GM18861 (cell line): ENCODE measurements at regions not wholly inside any gene's neighbourhood (a gene's known extent, or its start where the extent isn't known, plus 50 kb on each side); places are given as distances from the start of the nearest gene placed in this dataset.

Experiments used
- ATAC-seq: cut with Tn5 transposase; IDR thresholded peaks from one replicate; pipeline ENCODE4 v1.9.1; 2021; ENCODE audit not compliant: unreplicated experiment

DNA sequence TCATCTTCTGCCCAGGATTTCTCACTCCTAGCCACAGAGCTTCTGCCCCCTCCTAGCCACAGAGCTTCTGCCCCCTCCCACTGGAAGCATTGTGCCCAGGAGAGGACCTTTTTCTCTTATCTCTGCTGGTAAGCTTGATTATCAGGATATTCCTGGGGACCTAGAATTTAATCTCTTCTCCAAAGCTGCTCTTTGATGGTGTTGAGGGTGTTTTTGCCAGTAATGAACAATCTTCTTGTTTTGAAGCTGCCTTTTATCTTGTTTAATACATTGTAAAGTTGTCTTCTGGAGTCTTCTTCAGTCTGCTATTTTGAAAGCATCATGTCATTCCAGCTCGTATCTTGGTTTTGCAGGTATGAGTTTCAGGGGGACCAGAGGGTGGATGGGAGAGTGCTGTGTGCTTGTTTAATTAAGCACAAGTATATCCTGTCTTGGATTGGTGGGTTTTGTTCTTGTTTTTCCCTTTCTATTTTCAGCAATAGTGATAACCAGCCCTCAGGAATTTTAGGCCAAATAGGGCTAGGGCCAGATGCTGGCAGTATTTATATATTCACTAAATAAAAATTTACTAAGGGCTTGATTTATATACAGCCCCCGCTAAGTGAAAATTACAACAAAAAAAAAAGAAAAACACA is 214.0 kb upstream of the DMRT1 start:
- ATAC-seq: no peak

DNA sequence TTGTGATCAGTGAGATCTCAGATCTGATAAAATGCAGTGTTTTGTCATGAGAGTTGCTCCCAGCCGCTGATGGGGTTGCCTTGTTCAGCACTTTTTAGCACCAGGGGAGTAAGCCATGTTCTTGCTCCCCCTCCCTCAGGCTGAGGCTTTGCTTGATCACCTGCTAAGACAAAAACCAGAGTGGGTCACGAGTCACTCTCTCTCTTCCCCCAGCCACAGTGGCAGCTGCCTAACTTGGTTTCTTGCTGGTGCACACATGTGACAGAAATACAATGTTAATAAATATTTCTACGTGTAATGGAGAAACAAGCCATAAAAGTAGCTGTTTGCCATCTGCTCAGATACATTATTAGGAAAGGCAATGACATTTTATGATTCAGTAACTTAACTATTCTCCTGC is 212.4 kb upstream of the DMRT1 start:
- no peak for ATAC-seq

DNA sequence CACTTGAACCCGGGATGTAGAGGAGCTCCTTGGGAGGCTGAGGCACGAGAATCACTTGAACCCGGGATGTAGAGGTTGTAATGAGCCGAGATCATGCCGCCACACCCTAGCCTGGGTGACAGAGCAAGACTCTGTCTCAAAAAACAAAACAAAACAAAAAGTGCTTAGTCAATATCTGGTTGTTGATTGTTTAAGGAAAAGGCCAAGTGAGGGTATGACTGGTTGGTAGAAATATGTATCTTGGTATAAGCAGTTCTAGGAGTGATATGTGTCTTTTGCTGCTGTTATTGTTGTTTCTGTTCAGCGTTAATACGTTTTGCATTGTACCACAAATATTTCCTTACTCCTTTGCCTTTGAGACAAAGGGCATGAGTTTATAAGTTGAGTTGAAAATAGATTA is 210.7 kb upstream of the DMRT1 start:
- ATAC-seq: no peak

DNA sequence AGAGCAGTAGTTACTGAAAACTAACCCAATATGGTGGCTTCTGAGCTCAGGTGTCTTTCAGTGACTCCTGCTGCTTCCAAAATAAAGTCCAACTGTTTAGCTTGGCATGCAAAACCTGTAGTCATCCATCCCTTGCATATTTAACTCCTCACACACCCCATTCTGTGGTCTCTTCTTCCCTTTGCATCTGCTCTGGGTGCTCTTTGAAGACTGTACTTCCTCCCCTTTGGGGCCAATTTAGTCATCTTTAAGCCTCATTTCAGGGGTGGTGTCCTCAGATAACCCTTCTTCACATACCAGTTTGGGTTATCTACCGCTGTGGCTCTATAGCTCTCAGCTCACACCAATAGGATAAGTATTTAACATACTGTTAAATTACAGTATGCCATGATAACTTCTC is 209.9 kb upstream of the DMRT1 start:
- no peak for ATAC-seq

DNA sequence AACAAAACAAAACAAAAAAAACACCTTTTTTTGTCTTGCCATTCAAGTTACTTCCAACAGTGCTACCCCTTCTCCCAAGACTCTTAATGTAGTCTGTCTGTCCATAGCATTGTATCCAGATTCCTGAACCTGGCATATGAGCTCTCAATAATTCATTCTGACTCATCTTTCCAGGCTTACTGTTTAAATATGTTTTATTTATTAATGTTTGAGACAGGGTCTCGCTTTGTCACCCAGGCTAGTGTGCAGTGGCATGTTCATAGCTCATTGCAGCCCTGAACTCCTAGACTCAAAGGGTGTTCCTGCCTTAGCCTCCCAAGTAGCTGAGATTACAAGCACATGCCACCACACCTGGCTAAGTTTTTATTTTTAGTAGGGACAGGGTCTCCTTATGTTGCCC is 208.0 kb upstream of the DMRT1 start:
- no peak for ATAC-seq

DNA sequence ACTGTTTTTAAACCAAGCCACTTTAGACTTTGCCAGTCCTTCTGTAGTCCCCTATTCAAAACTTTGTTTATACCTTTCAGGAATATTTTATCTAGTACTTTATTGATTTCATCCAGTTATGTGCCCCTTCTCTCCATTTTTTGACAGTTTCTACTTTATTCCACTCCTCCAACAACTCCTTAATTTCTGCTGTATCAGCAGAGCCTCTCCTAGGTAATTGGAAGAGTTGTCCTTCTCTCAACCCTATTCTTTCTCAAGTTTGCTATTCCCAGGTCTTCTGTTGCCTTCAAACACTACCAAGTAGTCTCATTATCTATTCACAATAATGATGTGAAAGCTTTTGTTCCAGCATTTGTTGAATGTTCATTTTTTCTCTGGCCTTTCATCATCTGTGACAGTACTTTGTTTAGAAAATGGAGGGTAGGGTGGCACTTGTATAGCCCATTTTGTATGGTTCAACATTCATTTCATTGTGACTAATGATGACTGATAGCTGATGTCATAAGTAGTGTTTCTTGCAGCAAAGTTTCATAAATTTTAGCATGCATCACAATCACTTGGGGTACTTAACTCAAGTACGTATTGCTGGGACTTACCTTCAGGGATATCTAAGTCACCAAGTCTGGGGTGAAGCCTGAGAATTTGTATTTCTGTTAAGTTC is 204.4 kb upstream of the DMRT1 start:
- ATAC-seq: no peak

DNA sequence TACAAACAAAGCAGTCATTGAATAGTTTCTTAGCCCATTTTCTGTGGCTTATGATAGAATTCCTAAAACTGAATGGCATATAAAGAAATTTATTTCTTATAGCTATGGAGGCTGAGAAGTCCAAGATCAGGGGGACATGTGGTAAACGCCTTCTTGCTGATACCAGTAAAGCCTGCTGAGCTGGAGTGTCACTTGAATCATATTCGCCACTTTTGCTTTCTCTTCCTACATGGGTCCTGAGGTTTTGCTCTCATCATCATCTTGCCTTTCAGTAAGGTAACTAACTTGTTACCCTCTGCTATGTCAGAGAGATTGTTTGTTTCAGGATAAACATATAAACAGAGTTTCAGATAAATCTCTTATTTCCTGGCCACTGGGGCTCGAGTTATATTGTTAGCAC is 203.3 kb upstream of the DMRT1 start:
- no peak for ATAC-seq

DNA sequence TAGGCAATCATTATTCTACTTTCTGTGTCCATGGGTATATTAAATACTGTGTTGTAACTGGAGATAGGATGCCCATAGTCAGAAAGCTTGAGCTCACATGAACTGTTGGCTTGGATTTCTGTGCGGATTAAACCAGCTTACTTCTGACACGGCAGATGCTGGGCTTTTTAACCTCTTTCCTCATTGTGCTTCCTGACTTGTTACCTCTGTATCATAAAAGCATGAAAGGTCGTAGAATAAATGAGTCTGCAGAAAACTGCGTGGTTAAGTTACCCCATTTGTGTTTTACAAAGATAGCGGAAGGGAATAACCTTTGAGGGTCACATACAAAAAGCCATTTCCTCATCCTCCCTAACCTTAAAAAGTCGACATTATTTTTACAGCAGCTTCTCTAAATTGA is 199.5 kb upstream of the DMRT1 start:
- ATAC-seq: no peak

DNA sequence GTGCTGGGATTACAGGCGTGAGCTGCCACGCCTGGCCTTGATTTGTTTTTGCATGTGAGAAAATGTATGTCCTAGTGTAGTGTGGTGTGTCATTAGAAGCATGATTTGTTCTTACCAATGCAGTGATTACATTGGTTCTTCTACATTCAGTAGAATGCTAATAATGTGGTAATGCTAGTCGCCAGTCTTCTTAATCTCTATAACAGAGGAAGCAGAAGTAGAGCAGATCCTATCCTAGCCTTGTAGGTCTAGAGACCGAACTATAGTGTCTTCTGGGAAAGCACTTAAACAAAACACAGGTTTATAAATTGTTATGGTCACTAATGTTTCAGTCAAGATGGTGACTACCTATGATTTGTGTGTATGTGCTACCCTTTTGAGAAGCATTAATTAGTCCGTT is 197.5 kb upstream of the DMRT1 start:
- no peak for ATAC-seq

DNA sequence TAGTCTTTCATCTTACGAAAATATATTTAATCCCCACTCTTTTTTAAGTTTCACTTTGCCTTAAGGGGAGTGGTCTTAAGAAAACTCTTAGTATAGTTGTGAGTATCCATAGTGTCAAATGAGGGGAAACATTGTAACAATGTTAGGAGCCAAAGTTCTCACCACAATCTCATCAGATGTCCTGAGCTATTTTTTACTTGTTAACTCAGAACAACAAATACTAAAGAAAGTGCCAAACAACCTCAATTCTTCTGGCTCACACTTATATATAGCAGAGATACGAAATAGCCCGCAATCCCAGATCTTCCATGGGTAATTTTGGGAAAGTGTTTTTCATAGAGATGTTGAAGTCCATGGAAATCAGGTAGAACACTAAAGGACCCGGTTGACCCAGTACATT is 194.0 kb upstream of the DMRT1 start:
- no peak for ATAC-seq

DNA sequence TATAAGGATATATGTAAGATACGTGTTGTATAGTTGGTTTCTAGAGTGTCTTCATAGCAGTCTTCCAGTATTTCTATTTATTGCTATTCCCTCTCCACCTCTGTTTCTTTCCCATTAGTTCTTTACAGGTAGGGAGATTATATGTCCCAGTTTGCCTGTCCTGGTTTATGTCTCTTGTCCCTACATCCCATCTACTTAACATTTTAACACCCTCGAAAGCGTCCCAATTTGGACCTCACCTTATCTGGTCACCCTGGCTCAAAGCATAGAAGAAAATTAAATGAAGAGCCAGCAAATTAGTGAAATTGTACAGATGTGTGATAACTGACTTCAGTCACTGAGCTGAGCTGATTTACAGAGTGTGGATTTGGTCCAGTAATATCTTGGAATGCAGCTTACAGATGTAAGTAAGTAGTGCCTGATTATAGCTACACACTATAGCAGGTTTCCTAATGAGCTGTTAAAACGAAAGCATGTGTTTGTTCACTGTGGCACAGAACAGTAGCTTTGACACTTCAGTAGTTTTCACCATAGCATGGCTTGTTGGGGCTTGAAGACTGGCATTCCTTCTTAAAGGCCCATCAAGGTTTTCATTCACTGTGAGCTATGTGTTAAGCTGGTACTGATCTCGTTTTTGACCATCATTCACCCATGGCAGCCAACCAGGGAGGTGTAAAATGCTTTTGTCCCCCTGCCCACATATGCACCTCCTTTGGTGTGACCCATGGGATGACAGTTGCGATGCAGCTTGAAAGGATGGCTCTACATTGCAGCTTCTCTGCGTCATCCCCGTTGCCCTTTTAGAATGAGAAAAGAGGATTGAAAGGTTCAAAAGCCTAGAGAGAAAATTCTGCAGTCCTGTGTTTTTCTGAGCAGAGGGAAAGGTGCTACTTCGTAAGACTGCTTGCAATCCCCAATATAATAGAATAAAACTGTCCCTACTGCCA is 192.1 kb upstream of the DMRT1 start:
- peak; percentile 73 for ATAC-seq

DNA sequence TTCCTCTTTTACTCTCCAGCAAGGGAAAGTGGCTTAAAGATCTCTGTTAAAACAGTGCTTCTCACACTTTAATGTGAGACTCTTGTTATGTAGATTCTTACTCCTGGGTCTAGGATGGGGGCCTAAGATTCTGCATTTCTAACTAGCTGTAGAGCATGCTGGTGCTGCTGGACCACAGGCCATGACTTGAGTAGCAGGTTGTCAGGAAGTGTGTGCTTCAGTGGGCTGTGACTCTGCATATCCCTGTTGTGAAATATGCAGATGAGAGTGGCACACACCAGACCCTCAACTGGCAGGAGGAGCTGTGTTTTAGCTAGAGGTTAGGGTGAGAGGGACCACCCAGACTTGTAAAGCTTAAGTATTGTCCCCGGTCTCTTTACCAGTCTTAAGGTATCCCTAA is 191.1 kb upstream of the DMRT1 start:
- ATAC-seq: peak; percentile 65

DNA sequence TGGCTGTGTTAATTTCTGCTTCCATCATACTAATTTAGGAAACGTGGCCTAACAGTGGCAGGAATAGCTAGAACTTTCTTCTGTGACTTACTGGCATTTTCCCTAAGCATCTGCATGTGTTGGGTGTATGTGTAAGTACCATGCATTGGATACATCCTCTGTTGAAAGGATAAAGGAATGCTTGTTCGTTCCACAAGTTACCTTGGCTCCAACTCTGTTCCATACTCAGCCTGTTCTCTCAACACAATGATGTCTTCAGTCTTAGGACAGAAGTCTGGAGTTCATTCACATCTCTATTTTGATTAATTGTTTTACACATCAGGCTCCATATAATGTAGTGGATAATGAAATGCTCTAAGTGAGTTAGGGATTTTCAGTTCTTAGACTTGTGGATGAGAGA is 190.1 kb upstream of the DMRT1 start:
- ATAC-seq: no peak

DNA sequence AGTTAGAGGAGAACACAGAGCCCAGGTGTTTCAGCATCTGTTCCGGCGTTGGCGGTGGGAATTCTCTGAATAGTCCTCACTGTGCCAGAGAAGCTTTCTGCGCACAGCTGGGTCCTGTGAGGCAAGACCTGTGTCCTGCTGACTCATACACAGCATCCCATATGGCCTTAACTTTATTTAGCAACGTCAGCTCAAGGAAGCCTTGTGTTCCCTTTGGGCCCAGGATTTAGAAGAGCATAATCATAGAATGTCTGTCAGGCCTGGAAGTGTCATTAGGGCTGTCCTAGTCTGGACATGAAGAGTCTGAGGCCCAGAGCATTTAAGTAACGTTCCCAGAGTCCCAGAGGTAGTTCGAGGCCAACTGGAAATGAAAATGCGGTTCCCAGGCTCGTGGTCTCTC is 188.6 kb upstream of the DMRT1 start:
- ATAC-seq: no peak

DNA sequence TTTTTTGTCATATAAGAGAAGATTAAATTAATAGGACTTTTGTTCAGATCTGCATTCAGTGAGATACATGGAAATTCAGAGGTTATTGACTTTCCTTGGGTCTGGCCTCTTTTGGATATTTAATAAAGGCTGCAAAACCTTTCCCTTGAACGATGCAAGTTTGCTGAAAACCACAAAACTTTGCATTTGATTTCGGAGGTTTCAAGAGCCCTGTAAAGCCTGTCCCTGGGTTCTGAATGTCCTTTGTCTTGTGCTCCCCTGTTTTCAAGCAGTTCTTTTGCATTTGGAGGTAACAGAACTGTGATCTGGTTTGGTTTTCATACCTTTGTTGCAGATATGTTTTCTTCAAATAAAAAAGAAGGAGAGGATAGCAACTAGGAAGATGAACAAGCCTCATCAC is 188.1 kb upstream of the DMRT1 start:
- ATAC-seq: no peak

DNA sequence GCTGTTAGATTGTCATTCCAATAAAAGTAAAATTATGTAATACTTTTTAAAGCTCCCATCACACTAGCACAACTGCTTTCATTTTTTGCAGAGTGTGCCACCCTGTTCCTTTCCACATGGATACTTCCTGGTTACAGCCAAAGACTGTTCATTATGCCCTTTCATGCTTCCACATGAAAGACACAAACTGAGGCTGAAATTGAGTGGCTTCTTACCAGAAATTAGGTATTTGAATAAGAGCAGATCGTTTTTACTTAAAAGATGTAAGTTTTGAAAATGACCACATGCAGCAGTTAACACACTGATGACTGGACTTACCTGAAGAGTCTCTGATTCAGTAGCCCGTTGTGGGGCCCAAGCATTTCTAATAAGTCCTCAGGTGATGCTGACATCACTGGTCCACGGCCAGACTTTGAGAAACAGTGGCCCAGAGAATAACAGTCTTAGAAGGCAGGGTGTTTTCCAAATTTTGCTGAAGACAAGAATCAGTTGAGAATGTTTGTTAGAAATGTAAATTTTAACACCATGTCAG is 187.6 kb upstream of the DMRT1 start:
- ATAC-seq: no peak

DNA sequence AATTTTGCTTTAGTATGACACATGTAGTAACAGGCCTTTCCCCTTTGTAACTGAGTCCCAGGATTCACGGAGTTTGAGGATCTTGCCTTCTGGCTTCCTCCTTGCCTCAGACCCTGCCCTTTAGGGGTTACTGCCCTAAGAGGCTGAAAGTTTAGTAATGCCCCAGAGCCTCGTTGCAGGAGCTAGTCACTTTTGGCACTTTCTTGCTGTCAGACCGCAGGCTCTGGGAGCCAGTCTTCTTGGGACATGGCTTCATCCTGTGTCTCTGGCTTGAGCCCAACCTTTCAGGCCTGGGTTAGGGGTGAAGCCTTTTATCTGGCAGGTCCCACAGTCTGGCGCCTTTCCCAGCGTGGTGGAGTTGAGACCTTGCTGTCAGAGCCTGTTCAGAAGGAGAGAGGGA is 185.6 kb upstream of the DMRT1 start:
- ATAC-seq: no peak

DNA sequence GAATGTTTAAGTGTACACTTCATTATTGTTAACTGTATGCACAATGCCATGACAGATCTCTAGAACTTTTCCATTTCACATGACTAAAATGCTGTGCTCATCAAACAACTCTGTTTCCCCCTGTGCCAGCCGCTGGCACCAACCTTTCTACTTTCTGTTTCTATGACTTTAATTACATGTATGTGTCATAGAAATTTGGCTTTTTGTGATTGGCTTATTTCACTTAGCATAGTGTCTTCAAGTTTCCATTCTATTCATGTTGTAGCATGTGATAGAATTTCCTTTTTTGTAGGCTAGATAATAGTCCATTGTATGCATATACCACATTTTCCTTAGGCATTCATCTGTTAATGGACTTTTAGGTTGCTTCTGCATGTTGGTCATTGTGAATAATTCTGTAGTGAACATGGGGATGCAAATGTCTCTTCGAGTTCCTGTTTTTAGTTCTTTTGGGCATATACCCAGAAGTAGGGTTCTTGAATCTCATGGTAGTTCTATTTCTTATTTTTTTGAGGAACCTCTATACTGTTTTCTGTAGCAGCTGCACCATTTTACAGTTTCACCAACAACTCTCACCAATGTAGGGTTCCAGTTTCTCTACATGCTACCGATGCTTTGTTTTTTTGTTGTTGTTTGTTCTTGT is 184.4 kb upstream of the DMRT1 start:
- no peak for ATAC-seq

DNA sequence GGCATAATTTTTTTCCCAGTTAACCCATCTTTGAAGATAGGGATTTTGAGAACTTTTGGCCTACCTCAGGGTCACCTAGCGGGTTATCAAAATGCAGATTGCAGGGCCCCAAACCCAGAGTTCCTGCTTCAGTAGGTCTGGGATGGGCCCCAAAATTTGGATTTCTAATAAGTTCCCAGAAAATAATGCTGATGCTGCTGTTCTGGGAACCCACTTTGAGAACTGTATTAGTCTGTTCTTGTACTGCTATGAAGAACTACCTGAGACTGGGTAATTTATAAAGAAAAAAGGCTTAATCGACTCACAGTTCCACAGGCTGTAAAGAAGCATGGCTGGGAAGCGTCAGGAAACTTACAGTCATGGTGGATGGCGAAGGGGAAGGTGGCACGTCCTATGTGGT is 182.2 kb upstream of the DMRT1 start:
- ATAC-seq: no peak

DNA sequence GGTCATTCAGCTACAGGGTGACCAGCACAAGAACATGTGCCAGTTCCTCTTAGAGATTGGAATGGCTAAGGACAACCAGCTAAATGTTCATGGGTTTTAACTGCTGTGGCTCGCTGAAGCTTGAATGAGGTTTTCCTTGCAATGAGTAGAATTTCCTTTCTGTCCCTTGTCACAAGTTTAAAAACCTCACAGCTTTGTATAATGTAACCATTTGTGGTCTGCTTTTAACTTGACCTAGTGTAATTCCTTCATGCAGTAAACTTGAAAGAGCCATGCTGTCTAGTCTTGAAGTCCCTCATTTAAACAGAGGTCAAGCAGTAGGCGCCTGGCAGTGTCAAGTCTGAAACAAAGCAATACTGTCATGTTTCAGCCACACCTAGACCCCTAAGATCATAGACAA is 181.3 kb upstream of the DMRT1 start:
- ATAC-seq: peak; percentile 64

DNA sequence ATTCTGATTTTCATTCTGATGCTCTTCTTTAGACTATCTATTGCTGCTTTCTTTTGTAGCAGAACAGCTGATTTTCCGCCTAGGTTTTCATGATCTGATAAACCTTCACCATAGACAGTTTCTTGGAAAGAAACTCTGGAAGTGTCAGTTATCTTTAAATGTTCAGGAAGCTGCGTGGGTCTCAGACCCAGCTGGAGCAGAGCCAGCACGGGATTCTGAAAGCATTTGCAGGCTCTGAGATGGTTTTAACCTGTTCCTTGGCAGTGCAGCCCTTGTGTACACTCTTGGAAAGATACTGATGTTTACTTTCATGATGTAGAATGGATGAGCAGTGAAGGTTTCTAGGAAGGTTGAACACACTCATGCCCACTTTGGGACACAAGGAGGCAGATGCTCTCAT is 178.0 kb upstream of the DMRT1 start:
- ATAC-seq: no peak
